NCI-H446 treated with DMSO at 0.1 percent for 48 hours (cell line): ENCODE measurements at regions not wholly inside any gene's neighbourhood (a gene's known extent, or its start where the extent isn't known, plus 50 kb on each side); places are given as distances from the start of the nearest gene placed in this dataset.
A peak's percentile ranks its signal among the peaks of the same experiment; 100 is the strongest.

Experiments used
- DNase-seq: peaks from one replicate; lab custom pipeline; 2025; lab: John Stamatoyannopoulos, UW

DNA sequence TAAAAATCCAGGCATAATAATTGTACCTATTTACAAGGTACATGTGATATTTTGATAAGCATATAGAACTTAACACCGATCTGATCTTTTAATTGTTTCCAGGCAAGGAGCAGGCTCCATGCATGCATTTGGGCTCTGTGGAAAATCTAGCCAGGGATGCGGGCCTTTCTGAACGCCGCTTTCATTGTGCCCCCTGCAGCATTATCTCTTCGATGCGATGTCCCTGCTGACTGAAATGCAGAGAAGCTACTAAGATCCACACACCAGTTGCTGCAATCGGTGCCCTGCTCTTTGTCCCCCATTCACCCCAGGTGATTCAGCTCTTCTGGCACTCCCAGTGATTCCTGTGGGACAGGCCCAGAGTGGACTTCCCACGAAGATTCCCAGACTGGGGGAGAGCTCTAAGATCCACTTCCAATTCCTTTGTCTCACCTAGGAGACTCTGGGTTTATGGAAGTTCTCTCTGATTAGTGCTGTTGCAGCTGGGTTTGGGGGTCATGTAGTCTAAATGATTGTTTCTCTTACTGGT lies 254.3 kb upstream of the AGA start:
- DNase-seq: no peak

DNA sequence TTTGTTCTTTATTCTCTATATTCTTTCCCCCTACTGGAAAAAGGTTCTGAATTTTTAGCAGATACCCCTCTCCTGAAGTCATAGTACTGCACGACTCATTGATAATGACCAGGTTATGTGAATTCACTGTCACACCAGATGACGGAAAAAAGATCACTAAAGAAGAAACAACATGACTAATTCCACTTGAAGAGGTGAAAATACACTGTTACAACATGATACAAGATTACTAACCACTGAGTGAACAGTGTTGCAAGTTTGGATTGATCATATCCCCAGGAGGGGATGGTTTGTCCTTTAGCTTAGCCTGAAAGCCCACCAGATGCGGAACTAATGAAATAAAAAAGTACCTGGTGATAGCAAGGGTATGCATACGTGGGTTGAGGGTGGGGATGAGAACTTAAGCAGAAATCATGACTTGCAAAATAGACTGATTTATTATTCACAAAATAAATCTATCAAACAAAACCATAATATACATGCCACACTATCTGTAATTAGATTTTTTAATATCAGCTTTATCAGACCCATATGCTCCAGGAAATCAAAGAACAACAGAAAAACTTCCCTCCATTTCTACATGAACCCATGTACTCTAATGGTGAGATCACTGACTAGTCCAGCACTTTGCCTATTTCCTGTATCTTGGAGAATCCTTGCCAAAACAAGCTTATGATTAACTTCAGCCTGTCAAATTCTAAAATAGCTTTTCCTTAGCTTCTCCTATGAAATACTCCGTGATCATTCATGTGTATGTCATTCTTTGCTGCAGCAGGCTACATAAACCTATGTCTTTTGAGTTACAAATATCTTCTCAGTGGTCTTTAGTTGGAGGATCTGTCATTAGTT lies 257.4 kb upstream of the AGA start:
- DNase-seq: no peak

DNA sequence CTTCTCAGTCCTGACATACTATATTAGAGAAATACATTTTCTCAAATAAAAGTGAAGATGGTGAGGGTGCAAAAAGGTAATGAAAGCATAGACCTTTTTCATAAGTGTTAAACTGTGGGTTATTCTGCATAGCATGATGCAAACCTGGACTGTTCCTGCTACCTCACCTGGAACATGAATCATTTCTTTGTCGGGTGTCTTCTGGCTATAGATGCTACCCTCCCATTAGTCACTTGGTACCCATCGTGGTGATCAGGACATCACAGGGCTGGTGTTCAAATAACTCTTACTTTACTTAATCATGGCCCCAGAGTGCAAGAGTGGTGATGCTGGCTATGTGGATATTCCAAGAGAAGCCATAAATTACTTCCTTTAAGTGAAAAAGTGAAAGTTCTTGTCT lies 264.7 kb upstream of the AGA start:
- no peak for DNase-seq

DNA sequence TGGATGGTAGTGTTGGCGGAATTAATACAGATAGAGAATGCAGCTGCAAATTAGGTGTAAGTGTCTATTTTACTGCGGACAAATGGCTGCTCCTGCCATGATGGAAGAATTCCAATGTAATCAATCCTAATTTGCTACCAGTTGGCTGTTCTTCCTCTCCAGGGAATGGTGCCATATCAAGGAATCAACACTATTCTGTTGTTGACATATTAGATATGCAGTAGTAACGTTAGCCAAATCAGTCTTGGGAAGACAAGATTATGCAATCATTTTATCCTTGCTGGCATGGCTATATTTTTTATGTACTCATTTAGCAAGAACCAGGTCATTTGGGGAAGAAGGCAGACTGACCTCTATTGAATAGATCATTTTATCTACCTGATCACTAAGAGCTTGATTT lies 271.2 kb upstream of the AGA start:
- DNase-seq: no peak

DNA sequence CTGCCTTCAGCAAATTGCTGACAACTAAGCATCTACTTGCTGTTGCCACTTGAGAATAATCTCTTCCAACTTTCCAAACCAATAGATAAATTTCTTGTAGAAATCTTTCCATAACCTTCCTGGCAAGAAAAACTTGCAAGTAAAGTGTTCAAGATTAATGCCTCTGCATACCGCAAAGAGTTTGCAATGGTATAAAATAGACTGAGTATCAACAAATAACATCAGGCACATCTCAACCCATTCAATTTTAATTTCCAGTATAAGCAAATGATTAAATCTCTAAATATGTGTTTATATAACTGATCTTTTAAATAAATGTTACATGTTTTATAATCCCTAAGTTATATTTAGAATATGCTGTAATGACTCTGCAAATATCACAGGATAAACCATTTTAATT lies 275.2 kb upstream of the AGA start:
- no peak for DNase-seq

DNA sequence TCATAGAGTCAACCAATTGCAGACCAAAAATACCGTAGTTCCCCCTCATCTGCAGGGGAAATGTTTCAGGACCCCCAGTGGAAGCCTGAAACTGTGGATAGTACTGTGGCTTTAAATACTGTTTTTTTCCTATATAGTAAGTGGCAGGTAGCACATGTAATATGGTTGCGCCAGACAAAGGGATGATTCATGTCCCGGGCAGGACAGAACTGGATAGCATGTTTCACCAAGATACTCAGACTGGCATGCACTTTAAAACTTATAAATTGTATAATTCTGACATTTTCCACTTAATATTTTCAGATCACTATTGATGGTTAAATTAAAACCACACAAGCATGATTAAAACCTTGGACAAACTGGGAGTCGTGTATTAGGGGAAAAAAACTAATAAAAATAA lies 276.3 kb upstream of the AGA start:
- no peak for DNase-seq

DNA sequence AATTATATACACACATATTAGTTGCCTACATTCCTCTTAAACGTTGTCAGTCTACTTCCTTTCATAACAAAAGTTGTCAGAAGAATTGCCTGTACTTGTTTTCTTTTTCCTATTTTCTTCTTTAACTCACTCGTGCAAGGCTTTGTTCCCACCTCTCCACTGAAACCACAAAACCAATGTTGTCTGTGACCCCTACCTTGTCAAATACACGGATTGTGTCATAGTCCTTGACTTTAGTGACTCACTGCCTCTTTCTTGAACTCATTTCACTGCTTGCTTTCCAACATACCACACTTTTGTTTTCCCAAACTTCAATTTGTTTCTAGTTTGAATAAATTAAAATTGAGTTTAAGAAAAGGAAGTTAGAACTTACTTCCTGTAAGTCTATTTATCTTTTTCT lies 283.9 kb upstream of the AGA start:
- DNase-seq: no peak

DNA sequence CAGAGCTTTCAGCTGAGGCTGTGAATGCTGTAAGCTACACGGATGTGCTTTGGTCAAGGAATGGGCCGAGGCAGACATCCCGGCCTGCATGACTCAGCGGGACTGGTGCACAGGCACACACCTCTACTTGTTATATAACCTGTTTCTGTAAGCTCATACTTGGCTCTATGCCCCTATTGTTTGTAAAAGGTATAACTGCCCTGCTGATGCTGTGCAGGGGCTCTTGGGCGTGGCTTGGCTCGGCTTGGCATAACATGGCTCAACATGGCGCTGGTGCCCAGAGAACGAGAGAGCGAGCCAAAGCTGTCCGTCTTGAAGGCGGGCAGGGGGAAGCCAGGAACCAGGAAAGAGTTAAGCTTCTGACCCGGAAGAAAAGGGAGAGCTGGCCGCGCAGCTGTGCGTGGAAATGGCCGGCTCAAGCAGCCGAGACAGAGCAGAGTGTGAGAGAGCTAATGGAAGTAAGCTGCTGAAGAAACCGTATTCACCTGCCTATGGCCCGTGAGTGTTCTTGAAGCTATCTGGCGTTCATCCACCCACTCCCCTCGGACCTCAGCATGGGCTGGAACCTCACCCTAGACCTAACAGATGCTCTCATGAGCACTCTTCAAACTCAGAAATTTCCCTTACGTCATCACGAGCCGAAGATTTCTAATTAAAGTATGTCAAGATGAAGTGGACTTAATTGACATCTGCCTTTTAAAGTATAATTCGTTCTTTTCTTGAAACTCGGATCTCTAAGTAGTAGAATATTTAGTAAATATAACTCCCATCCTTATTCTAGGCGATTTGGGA lies 286.3 kb upstream of the AGA start:
- DNase-seq: peak; percentile 54

DNA sequence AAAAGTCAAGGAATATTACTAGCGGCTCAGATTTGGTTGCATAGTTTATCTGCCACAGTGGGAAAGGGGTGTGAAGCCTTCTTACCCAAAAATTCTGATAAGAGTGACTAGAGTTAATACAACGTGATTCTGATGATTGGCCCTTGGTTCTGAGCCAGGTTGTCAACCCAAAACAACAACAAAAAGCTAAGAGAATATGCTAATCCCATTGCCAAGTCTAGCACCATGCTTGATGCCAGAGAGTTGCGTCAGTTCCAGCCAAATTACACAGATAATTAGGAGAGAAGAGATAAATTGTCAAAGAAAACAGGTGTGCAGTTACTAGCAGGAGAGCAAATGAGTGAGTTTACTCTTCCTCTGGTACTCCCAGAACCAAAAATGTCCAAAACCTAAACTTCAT lies 287.4 kb upstream of the AGA start:
- DNase-seq: no peak

DNA sequence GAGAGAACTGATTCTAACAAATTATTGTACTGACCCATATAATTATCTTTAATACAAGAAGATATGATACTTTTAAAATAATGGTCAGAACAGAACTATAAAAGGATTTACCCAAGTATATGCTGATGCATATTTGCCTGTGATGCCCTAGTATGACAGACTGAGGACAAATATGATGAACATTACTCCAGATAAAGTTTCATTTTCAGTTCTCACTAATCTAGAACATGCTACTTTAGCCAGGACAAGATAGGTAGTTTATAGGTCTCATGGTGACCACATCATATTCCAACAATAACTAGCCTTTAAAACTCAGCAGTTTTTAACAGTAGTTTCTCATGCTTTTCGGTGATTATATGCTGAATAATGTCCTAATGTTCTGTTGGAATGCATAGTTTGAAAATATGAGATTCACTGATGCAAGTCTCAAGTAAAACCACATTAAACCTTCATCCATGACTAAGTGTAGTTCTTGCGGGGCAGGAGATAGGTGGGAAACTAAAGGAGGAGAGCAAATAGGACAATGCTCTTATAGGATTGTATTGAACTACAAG lies 295.2 kb upstream of the AGA start:
- DNase-seq: no peak

DNA sequence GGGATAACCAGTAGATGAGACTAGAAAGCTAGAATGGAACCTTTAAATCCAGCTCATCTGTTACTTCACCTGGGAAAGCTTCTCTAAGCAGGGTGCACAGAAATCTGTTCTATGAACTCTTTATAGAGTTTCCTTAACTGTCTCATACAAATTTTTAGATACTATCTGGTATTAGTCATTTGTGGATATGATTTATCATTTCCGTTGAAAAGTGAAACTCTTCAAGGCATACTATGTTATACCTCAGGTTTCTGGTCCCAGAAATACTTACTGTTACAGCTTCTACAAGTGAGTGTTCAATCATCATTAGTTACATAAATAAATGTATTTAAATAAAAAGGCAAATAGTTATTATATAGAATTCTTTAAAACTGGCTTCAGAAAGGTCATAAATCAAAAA lies 298.3 kb upstream of the AGA start:
- DNase-seq: no peak

DNA sequence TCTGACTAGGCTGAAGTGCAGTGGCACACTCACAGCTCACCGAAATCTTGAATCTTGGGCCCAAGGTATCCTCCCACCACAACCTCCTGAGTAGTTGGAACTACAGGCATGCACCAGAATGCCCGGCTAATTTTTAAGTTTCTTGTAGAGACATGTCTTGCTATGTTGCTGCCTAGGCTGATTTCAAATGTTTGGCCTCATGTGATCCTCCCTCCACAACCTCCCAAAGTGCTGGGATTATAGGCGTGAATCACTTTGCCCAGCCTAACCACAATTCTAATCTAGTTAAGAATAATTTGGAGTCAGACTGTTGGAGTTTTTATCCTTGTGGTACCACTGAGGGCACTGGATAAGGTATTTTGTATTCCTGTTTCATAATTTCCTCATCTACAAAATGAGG lies 317.5 kb upstream of the AGA start:
- DNase-seq: no peak

DNA sequence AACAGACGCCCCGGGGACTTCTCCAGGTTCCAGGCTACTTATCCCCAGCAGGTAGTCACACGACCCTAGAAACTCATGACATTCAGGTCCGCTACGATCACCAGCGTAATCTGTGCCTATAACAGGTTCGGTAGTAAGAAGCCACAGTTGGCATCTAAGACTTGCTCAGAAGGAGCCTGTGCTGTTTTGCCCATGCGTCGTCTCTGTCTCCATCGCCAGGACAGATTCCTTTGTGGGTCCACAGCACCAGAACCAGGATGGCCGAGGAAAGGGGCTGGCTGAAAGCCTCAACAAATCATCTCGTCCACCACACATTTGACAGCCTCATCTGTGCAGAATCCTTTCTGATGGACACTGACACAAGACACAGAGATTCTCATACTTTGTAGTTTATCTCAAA lies 319.5 kb upstream of the AGA start:
- DNase-seq: no peak

DNA sequence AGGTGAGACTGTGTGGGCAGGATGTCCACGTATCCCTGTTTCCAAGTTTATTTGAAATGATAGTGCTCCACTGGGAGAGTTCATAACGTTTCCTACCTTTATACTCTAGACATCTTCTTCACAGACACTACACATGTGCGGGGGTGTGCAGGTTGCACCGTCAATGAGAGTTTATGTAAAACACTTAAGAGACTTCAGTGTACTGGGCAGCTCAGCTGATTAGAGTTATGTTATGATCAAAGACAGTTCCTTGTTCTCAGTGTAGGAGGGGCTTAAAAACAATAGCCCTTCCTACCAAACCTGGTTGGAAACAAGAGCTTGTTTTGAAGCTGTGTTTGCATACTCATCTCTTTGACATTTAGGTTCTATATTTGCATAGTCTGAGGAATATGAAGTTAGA lies 326.9 kb upstream of the AGA start:
- no peak for DNase-seq

DNA sequence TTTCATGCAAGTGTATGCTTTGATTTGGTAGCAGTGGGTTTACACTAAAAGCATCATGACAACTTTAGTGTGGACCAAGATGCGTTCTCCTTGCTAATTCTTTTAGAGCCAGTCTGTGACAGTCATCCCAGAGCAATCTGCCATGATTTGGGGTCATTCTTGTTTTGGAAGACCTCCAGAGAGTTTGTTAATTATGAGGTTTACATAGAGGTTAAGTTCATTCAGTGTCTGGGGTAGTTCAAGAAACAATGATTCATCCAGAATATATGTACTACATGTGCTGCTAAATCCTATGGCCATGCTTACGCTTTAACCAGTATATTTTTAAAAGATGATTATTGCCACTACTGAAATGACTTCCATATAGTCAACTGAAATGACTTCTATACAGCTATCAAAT lies 328.5 kb upstream of the AGA start:
- DNase-seq: no peak

DNA sequence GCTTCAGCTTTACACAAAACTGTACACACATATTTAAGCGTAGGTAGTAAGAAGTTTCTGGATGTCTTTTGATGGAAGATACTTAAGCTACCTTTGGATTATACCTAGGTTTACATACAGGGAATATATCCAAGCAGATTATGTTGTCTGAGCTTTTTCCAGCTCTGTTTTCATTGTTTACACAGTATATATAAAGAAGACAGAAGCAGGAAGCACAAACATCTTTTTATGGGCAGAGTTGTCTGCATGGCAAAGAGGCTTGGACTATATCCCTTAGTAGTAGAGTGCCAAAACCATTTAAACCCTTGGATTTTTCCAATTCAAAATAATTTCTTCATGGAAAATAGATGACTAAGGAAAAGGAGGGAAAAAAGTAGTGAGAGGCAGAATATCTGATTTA lies 329.4 kb upstream of the AGA start:
- no peak for DNase-seq

DNA sequence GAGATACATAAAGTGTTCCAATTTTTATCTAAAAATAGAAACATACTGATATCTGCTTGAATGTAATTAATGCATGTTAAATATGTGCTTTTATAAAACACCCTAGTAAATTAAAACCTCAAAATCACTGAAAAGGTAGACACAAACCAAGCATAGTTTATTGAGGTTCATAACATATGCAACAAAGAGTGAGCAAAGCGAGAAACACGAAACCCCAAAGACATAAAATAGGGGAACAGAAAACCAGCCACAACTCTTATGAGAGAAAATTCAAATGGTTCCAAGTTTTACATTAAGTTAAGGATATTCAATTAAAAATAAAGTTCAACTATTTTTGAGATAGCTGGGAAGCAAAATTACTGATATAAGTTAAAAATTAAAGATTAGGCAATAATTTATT lies 336.4 kb upstream of the AGA start:
- no peak for DNase-seq

DNA sequence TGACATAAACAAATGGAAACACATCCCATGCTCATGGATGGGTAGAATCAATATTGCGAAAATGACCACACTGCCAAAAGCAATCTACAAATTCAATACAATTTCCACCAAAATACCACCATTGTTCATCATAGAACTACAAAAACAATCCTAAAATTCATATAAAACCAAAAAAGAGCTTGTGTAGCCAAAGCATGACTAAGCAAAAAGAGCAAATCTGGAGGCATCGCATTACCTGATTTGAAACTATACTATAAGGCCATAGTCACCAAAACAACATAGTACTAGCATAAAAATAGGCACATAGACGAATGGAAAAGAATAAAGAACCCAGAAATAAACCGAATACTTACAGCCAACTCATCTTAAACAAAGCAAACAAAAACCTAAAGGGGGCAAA lies 342.8 kb upstream of the AGA start:
- no peak for DNase-seq

DNA sequence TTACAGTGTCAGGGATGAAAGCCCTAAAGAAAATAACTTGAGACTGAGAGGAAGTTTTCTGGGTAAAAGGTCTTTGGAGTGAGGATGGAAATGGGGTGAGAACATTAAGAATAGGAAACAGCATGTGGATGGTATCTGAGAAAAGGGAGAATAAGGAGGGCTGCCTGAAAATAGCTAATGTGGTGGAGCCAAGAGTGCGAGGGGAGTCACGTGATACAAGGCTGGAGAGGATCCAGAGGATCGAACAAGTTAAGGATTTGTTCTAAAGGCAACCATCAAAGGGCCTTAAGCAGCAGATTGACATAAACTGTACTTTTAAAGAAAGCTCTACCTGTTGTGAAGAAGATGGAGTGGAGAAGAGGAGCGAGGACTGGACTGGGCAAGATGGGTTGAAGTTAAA lies 347.4 kb upstream of the AGA start:
- DNase-seq: no peak

DNA sequence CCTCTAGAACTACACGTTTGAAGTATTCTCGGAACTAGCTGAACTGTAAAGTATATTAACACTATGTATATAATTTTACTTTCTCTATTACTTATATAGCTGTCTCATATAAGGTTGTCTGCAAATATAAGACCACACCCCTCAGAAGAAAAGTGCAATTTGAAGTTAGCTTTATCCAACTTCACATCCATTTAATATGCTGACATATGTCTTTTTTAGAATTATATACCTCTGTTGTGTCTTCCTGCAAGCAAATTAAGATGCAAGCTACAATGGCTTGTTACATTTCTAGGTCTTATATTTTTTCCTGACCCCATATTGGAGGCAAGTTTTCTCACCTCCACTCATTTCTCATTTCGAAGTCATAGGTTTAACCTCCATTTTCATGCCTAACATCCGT lies 349.0 kb upstream of the AGA start:
- DNase-seq: no peak

DNA sequence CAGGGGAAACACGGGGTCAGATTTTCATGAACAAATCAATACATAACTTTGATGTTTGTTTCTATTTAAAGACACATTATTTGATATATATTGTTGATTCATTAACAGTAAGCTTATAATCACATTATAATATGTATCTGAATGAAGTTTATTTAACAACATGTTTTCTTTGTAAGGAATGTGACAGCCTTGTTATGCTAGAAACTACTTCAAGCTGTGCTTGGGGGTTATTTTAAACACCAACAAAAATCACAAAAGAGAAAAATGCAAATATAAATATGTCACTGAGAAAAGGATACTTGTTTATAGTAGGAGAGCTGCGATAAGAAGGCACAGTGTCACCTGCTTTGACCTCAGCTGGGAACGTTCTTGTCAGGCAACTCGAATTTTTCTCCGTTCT lies 354.6 kb upstream of the AGA start:
- DNase-seq: no peak

DNA sequence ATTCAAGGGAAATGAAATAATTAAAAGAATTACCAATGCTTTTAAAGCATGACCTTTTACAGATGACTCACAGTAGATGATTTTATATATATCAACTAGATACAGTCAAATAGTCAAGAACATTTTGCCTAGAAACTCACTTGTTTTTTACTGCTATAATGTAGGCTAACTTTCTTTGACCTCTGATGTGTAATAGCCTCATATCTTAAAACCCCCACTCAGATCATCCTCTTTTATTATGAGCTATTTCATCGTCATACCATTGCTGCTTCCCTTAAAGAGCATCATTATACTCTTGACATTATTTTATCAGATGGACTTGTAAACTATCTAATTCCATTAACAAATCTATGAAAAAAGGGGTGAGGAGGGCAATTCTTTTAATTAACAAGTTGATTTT lies 355.9 kb upstream of the AGA start:
- DNase-seq: no peak

DNA sequence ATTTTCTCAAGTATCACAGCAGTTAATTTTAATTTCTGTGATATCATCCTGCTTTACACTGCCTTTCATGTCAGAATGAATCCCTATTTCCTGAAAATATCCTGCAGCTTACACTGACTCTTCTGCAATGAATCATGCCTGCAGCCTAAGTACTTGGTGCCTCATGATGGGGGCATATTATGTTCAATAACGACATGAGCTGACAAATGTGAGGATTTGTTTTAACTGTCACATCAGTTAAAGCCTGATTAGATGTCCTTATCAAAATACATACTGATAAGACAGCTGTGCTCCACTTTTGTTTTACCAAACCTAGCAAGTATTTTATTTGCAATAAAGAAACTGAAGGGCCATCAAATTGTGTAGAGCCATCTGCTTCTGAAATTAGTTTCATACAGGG lies 359.9 kb upstream of the AGA start:
- no peak for DNase-seq
